ENCODE measurements at regions not wholly inside any gene's neighbourhood (a gene's known extent, or its start where the extent isn't known, plus 50 kb on each side); places are given as distances from the start of the nearest gene placed in this dataset.

DNA sequence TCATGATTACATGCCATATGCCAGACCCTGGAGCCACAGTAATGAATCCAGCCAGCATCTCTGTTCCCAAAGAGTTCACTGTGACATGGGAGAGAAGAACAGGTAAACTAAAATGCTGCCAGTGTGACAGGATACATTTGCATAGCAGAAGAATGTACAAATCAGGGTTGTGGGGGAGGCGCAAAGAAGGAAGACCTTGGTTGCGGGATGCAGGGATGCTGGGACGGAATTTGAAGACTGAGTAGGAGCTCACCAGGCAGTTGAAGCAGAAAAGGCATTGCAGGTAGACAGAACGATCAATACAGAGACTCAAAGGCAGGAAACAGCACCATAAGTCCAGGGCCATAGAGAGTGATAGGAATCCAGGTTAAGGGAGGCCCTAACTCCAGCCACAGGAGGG, 180.3 kb upstream of the ZC3H12A start:
- H3K27ac Mint-ChIP-seq, result no peak overlapping the region
- no peaks in the 10 kb centered on the region for H3K9me3 Mint-ChIP-seq
- DNase-seq, result no peak
- H3K4me1 Mint-ChIP-seq, result no peaks in the 10 kb centered on the region
- peaks cover 52% of the 10 kb centered on the region for H3K27me3 Mint-ChIP-seq (ENCODE audit: low read depth, poor library complexity)
- H3K4me3 Mint-ChIP-seq, result no peak overlapping the region
- TF ChIP-seq, protein P1, sequence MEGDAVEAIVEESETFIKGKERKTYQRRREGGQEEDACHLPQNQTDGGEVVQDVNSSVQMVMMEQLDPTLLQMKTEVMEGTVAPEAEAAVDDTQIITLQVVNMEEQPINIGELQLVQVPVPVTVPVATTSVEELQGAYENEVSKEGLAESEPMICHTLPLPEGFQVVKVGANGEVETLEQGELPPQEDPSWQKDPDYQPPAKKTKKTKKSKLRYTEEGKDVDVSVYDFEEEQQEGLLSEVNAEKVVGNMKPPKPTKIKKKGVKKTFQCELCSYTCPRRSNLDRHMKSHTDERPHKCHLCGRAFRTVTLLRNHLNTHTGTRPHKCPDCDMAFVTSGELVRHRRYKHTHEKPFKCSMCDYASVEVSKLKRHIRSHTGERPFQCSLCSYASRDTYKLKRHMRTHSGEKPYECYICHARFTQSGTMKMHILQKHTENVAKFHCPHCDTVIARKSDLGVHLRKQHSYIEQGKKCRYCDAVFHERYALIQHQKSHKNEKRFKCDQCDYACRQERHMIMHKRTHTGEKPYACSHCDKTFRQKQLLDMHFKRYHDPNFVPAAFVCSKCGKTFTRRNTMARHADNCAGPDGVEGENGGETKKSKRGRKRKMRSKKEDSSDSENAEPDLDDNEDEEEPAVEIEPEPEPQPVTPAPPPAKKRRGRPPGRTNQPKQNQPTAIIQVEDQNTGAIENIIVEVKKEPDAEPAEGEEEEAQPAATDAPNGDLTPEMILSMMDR (IDR thresholded peaks at IDR 0.05), result no peak
- no peaks in the 10 kb centered on the region for H3K36me3 Mint-ChIP-seq (ENCODE audit: low read depth)

GRCh38 chr1:37294529-37294928, 179.9 kb upstream of the ZC3H12A start:
- Mint-ChIP-seq H3K9me3 (no peaks in the 10 kb centered on the region), H3K4me3 (no peak overlapping the region), H3K36me3 (ENCODE audit: low read depth) (no peaks in the 10 kb centered on the region), H3K27me3 (ENCODE audit: low read depth, poor library complexity) (peaks cover 51% of the 10 kb centered on the region), H3K27ac (no peak overlapping the region), H3K4me1 (no peaks in the 10 kb centered on the region)
- no peak for DNase-seq
- TF ChIP-seq, protein P1 (IDR thresholded peaks at IDR 0.05), result no peak

DNA sequence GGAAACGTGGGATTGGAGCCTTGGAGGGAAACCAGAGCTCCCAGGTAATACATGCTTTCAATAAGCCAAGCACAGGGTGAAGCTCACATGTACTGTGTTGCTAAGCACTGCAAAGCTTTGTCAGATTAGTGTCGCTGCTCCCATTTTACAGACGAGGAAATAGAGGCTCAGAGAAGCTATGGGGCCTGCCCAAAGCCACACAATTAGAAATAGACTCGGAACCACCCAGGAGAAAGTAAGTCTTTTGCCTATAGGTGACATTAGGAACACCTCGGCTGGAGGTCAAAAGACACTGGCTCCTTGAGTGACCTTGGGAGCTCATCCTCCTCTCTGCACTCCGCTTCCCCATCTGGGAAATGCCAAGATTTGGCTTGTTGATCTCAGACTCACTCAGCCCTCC, 175.6 kb upstream of the ZC3H12A start:
- Mint-ChIP-seq H3K4me3 (no peak overlapping the region), H3K27ac (no peak overlapping the region), H3K9me3 (no peaks in the 10 kb centered on the region), H3K4me1 (no peaks in the 10 kb centered on the region), H3K36me3 (ENCODE audit: low read depth) (no peaks in the 10 kb centered on the region), H3K27me3 (ENCODE audit: low read depth, poor library complexity) (peaks cover 69% of the 10 kb centered on the region)
- DNase-seq, result no peak
- TF ChIP-seq, protein P1 (IDR thresholded peaks at IDR 0.05), result no peak

DNA sequence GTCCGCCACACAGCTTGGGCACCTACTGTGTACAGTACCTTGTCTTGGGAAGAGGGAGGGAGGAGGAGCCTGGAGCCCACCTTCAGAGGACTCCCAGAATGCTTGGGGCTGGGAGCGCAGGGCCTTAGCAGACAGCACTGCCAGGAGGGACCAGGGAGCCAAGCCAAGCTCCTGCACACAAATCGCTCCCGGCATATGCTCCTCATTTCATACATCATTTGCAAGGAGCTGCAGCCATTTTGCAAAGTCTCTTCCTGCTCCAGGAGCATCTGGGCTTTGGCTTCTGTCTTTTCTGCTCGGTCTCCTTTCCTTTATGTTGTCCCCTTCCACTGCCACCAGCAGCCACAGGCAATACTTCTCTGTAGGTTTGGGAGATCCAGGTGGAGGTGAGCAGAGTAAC, 175.2 kb upstream of the ZC3H12A start:
- no peak for DNase-seq
- peaks cover 73% of the 10 kb centered on the region for H3K27me3 Mint-ChIP-seq (ENCODE audit: low read depth, poor library complexity)
- H3K9me3 Mint-ChIP-seq, result no peaks in the 10 kb centered on the region
- no peaks in the 10 kb centered on the region for H3K36me3 Mint-ChIP-seq (ENCODE audit: low read depth)
- H3K4me1 Mint-ChIP-seq, result no peaks in the 10 kb centered on the region
- no peak overlapping the region for H3K27ac Mint-ChIP-seq
- H3K4me3 Mint-ChIP-seq, result no peak overlapping the region
- TF ChIP-seq, protein P1 (IDR thresholded peaks at IDR 0.05), result no peak

DNA sequence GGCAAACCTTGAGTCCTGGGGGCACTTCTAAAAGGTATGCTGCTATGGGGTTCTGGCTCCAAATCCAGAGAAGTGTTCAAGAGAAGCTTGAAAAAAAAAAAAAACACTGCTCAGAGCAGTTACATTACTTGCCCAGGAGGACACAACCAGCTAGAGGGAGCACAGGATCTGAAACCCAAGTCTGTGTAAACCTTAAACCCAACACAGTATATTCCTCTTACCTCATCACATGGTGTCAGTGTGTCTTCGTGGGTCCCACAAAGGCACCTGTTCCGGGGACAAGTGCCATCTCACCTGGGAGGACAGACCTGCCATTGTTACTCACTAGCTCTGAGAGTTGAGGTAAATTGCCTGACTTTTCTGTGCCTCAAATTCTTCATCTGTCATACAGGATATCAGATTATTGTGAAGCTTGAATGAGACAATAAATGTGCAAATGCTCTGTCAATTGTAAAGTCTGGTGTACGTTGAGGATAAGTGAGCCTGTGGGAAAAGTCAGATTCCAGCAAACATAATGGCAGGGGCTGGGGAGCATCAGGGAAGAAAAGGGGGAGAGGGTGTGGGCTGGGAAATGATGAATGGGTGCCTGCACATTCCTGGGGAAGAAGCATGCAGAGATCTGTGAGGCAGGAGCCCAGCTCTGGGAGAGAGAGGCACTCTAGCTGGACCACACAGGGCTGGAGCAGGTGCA, 170.4 kb upstream of the ZC3H12A start:
- DNase-seq, result no peak
- H3K4me1 Mint-ChIP-seq, result peaks cover 6% of the 10 kb centered on the region
- peaks cover 75% of the 10 kb centered on the region for H3K27me3 Mint-ChIP-seq (ENCODE audit: low read depth, poor library complexity)
- no peaks in the 10 kb centered on the region for H3K36me3 Mint-ChIP-seq (ENCODE audit: low read depth)
- no peak overlapping the region for H3K4me3 Mint-ChIP-seq
- no peak overlapping the region for H3K27ac Mint-ChIP-seq
- no peaks in the 10 kb centered on the region for H3K9me3 Mint-ChIP-seq
- TF ChIP-seq, protein P1 (IDR thresholded peaks at IDR 0.05), result no peak

DNA sequence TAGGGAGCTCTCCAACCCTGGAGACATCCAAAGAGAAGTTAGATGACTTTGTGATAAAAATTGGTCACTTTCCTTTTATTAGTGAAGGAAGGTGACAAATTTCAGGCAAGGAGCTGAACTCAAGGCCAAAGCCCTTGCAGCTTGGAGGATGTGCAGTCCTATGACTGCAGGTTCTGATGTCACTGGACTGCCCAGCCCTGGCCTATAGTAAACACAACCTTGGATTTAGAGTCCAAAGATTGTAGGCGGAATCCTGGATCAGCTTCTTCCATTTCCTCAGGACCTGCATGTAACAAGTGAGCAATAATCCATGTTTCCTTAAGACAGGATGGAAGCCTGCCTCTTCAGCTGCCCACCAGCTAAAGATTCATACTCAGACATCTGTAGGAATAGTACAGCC, 169.3 kb upstream of the ZC3H12A start:
- Mint-ChIP-seq H3K27ac (no peak overlapping the region), H3K4me1 (peaks cover 6% of the 10 kb centered on the region), H3K36me3 (ENCODE audit: low read depth) (no peaks in the 10 kb centered on the region), H3K4me3 (no peak overlapping the region), H3K9me3 (no peaks in the 10 kb centered on the region), H3K27me3 (ENCODE audit: low read depth, poor library complexity) (peaks cover 70% of the 10 kb centered on the region)
- TF ChIP-seq, protein P1 (IDR thresholded peaks at IDR 0.05), result no peak
- no peak for DNase-seq

Data from nephron progenitor cell (in vitro differentiated cells).